A673 (cell line): ENCODE measurements at regions not wholly inside any gene's neighbourhood (a gene's known extent, or its start where the extent isn't known, plus 50 kb on each side); places are given as distances from the start of the nearest gene placed in this dataset.

Experiments
- CTCF ChIP-seq: fragments of 300-800, 200-600 bp; sonication (generic); conservative IDR thresholded peaks from 2 replicates; pipeline ENCODE4 v1.5.1; 2017; ENCODE audit warnings: low read depth, mild to moderate bottlenecking, antibody characterized with exemption, low read length, moderate library complexity, mixed read lengths
- EZH2 ChIP-seq: fragments of 200-600 bp; sonication (generic); IDR thresholded peaks from 2 replicates; pipeline ENCODE4 v1.6.1; 2017; ENCODE audit warnings: borderline replicate concordance, low read depth, mild to moderate bottlenecking, mixed read lengths, antibody characterized with exemption, low read length; ENCODE audit not compliant: poor library complexity, severe bottlenecking

GRCh38 chr3:83670416-83670815 is 1288.4 kb upstream of the CADM2 start:
- TF ChIP-seq CTCF (no peak), EZH2 (no peak)
